HG03520 (cell line): ENCODE measurements at regions not wholly inside any gene's neighbourhood (a gene's known extent, or its start where the extent isn't known, plus 50 kb on each side); places are given as distances from the start of the nearest gene placed in this dataset.

Source experiments
- ATAC-seq: cut with Tn5 transposase; IDR thresholded peaks from one replicate; pipeline ENCODE4 v1.9.1; 2021; ENCODE audit warnings: mild to moderate bottlenecking, moderate library complexity; ENCODE audit not compliant: unreplicated experiment

DNA sequence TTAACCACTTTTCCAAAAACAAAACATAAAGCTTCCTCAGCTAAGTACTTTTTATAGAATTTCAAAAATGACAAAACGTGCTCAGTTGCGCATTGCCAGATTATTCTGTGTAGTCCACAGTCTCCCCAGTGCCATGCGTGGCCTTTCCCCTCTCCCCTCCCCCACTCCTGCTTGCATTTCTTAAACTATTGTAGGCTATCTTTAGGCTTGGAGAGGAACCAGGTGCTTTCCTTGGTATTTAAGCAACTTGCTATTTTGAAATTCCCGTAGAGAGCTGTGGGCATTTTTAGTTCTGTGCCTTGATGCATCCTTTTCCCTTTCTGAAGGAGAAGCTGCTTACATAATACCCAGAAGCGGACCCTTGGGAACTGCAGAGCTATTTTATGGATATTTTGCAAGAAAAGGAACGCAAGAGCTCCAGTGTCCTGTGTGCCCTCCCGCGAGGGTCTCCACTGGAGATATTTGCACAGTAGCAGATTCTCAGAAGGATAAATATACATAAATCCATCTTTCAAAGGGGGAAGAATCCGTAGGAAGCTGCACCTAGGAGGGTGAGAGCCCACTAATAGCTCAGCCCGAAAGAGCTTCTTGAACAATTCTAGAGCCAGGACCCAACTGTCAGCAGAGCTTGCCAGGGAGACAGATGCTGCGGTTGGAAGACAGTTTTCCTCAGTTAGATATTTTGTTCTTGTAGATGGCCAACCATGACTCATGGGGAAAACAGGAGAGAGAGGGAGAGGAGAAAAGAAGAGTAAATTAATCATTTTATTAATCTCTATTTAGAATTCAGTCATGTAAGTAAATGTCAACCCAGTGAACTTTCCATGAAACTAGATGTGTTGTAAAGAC lies 1298.3 kb upstream of the WWC1 start:
- no peak for ATAC-seq

DNA sequence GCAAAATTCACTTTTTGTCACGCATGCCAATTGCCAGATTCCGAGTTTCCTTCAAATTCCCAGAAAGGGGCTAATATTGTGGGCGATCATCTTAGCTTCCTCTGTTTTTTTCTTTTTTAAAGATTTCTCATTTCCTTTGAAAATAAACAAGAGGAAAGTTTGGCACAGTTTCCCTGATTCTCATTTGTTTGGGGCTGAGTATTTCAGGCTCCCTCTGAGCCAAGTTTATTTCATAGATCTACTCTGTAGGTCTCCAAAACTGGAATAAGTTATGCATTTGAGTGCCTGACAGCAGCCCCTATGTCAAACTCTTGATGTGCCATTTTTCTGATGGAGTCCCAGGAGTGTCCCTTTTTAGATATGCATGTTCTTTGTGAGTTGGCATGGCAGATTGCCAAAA lies 1297.2 kb upstream of the WWC1 start:
- ATAC-seq: no peak

DNA sequence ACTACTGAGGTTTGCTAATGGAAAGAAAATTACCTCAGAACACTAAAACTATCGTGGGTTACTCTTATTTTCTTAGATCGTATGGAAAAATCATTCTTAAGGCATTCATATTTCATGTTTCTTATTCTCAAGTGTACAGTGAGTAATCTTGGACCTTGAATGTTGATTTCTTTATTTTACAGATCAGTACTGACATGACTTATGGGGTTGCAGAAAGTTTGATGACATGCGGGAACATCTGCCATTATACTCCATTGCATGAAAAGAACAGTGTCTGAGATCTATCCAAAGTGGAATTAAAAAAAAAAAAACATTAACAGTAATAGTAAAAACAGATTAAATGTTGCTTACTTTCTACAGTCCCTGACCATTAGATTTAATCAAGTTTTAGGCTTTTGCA lies 1290.2 kb upstream of the WWC1 start:
- no peak for ATAC-seq

DNA sequence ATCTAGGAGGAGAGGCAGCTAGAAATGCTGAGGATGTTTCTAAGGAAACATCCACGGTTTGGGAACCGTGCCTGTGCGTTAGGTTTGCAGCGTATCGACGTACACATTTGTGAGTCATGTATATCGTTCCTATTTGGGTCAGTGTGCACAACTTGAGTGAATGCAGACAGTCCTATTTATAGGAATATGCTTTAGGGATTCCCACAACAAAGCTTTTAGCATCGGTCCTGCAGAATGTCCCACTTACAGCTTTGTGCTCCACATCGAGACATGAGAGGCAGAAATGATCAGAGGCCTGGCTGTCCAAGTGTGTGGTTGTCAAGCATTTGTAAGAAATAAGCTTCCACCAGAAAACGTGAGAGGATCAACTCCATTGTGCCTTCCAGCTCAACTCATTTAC lies 1282.7 kb upstream of the WWC1 start:
- ATAC-seq: no peak

DNA sequence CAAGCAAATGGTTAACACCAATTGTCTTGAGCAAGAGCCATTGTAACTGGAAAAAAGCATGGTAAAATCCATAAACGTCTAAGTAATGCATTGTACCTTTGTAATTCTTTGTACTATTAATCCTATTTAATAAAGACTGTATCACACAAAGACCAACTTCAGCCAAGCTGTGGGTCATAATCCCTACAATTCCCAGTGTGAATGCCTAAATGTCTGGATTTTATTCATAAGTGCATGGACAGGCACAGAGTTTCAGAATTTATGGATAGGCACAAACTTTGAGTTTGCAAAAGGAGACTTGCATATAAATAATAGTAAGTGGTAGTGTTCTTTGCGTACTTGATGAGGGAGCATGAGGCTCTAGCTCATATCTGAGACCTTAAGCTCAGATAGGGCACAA lies 1280.2 kb upstream of the WWC1 start:
- no peak for ATAC-seq

DNA sequence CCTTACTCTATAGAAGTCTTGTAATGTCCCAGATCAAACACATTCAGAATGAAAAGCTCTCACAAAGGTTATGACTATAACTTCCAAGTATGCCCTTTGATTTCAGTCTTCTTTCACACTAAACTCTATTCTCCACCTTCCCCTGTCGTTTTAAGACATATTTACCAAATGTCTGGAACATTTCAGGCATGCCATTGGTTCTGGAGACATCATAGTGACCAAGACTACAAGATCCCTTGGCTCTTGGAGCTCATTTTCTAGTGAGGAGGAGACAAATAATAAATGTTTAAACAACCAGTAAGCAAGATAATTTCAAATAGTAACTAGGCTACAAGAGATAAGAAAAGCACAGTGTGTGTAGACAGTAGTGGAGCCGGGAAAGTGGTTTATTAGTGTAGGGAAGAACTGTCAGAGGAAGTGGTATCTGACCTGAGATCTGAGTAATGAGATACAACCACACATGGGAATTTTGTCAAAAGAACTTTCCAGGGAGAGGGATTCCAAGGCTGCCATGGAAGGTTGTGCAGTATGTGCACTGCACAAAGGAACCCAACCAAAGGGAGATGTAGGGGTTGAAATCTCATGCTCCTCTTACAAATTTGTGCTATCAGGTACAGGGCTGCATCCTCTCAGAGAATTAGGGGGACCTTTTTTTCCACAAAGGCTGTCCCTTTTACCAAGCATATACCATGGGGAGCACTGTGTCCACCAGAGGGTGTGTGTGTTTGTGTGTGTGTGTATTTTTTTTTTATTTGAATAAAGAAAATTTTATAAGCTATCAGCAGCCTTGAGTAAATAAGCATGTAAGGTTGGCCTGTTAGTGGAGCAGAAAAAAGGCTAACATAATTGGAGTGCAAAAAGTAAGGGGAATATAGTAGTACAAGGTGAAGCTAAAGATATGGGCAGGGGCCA lies 1279.1 kb upstream of the WWC1 start:
- no peak for ATAC-seq

DNA sequence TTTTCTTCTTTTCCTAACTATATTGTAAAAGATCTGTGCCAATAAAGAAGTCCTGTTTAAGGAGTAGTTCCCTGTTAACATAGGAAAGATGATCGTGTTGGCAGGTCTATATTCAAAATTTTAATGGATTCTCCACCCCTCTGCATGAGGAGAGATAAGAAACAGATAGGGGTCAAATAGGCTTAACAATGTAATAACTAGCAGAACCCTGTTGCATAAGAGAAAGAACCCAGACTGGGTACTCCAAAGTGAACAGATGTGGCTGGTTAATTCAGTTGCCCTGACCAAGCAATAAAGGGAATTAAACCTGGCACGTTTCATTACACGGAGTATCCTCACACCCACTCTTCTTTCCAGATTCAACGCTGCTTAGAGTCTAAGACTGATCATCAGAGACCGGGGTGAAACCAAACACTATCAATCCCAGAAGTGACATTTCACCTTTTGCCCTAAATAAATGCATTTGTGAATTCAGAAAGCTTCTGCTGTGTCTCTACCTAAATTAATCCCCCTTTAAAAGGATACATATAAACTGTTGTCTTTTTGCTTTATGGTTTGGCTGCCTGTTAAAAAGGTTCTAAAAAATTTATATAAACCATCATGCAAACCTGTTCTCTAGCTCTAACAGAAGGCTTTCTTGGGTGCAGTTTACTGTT lies 1276.9 kb upstream of the WWC1 start:
- no peak for ATAC-seq

DNA sequence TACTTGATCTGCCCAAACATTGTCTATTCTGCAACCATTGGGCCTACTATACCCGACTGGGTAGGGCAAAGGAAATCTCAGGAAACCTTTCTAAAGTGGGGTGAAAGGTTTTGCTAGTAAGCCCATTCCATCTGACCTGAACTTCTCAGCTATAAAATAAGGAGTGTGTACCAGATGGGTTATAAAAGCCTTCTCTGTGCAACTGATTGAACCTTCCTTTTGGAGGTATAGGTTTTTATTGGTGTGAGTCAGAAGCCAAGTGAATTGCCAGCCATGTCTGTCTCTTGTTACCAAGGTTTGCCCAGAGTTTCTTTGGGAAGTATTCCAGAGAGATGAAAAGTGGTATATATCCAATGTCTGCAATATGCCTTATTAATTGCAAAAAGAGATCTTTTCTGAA lies 1271.0 kb upstream of the WWC1 start:
- ATAC-seq: no peak

DNA sequence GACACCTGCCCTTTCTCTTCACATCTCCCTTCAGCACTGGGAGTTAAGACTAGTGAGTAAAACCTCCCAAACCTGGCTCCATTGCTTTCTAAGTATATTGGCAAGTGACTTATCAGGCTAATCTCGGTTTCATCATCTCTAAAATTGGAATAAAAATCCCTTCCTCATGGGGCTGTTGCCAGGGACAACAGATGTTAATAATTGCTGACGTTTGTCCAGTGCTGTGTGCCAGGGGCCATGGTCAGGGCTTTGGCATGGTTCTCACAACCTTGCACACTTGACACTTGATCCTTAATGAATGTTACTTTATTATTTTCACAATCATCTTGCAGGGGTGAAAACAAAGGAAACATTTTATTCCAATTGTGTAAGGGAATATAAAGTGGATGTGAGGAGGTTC lies 1262.0 kb upstream of the WWC1 start:
- ATAC-seq: no peak

DNA sequence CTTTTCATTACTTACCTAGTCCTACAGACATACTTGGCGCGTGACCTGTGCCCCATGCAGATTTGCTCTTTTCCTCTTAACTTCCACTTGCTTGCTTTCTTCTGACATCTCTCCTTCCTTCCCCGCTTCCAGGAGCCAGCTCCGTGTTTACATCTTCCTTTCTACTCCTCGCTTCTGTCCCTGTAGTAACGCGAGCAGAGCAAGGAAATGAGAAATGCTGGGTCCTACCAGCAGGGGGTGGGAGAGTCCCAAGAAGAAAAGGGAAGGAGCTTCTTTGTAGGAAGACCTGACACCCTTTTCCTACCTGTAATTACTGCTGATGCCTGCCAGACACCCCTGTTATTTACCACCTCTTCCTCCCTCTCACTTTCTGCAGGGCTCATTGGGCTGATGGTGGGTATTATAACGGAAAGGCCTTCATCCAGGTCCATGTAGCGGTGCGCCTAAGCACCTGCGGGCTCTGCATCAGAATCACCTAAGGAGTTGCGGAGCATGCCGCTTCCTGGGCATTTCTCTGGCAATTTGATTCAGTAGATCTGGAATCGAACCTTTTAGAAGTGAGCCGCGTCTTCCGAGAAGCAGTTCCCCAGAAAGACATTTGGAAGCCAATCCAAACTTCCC lies 1260.8 kb upstream of the WWC1 start:
- ATAC-seq: no peak

DNA sequence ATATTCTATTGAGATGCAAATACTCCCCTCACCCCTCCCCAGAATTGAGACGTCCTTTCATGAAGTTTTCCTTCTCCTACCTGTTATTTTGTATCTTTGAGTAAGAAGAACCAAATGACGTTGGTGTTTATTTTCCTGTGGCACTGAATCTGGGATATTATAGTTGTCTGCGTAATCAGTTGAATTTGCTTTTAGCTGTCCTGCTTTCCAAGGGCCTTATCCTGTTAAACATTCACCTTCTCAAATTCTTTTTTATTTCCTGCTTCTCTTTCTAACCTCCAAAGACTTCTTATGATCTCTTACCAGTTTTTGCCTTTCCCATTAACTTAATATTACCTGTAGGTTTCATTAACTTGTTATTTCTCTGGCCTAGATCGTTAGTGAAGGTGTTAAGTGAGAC lies 1254.9 kb upstream of the WWC1 start:
- ATAC-seq: no peak

DNA sequence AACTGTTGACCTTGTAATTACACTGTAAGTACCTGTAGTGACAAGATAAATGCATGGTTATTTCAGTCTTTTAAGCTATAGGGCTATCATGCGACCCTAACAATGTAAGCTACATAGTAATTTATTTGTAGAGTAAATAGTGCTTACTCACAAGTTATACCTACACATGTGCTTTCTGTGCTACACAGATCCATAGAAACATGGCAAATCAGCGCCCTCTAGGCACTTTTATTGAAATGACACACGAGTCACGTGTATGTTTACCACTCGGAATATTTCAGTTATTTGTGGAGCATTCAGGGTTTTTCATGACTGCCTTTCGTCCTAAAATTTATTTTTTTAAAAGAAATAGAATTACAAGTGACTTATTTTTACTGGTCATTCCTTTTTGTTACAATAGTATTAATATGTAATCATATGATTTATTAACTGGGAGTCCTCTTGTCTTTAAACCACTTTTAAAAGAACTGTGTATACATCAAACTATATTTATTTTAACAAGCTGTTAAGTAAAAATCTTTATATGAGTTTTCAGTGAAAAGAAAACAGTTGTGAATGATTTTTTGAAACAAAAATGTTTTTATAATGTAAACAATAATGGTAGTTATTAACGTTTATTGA lies 1242.3 kb upstream of the WWC1 start:
- no peak for ATAC-seq

DNA sequence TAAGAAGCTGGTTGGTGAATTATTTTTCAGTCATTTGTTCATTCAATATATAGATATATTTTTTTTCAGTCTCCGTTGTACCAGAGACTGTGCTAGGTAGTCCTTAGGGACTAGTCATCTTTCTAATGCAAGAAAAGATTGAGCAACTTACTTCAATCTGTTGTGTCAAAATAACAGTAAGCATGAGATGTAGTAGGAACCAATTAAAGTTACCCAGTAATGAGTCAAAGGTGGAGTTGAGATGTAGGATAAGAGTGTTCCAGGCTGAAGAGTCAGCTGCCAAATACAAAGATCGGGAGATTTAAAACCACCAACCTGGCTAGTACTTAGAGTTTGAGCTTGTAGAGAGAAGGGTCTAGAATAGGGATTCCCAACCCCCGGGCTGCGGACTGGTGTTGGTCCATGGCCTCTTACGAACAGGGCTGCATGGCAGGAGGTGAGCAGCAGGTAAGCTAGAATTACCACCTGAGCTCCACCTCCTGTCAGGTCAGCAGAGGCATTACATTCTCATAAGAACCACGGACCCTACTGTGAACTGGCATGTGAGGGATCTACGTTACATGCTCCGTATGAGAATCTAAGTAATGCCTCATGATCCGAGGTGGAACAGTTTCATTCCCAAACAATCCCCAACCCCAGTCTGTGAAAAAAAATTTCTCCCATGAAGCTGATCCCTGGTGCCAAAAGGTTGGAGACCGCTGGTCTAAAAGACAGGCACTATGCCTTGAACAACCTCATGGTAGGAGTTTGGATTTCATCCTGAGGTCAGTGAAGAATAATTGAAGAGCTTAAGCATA lies 1241.5 kb upstream of the WWC1 start:
- no peak for ATAC-seq

DNA sequence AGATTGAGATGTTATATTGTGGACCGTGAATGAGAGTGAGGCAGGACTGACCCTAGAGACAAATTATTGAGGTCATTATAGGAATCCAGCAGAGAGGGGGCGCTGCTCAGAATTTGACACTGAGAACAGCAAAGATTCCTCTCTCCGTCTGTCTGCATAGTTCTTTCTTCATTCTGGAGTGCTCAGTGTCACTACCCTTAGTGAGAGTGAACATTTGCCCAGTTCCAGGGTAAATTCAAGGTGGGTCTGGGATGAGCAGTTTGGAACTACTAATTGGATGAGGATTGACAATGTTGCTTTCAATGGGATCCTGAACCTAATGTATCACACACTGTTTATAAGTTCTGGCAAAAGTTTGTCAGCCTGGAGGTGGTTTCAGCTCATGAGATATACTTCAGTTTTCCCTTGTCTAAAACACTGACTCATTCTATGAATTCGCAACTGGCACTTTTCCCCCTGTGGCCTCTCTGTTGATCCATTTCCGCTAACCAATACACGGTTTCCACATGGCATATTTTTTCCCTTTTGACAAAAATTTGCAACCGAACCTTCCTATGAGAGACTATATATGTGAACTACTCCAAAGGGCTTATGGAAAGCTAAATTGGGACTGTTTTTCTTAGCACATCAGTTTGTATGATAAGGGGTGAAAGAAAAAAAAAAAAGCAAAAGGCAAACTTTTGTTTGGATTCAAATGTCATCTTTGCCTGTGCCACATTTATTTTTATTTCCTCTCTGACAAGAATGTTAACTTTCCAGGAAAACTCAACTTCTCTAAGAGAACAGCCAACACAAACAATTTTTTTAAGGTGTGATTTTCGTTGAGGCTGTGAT lies 1240.7 kb upstream of the WWC1 start:
- ATAC-seq: no peak

DNA sequence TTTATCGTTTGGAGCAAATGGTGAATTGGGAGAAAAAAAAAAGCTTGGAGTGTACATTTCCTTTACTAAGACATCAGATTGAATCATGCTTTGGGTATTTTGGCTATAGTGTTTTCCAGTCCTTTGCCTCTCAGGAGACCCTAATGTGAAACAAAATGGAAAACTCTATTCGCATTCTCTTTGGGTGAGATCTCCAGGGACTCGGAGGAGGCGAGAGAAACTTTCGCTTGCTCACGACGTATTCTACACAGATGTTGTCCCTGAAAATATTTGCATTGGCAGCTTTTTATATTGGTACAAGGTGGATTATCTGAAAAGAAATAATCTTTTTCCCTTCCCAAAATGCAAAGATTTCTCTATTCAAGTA lies 1240.1 kb upstream of the WWC1 start:
- no peak for ATAC-seq

DNA sequence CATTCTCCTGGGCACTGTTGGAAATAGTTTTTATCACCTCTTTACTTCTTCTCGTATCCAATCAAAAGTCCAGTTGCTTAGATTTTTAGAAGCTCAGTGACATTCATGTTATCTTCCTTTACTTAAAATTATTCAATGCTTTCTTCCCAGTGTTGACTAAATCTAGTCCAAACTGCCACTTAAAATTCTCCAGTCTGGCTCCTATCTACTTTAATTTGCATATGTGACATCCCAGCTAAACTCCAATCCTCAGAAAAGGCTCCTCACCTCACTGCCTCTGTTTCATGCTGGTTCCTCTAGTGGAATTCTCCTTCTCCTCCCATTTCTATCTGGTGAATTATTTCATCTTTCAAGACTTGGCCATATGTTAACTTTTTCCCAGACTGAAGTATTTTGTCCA lies 1238.7 kb upstream of the WWC1 start:
- no peak for ATAC-seq

DNA sequence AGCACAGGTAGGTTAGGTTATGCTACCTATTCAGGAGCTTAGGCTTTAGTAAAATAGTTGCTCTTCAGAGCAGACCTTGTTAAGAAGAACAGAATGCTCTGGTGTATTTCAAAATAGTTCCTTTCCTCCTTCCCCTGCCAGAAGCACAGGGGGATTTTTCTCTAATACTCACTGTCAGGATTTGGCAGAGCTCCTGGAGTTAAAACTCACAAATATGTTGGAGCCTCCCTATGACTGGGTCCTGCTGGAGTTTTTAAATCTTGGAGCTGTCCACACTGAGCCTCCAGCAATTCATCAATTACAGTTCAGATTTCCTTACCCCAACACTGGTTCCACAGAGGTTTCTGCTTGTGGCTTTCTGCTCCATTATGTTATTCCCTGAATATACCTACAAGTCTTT lies 1233.8 kb upstream of the WWC1 start:
- ATAC-seq: no peak

DNA sequence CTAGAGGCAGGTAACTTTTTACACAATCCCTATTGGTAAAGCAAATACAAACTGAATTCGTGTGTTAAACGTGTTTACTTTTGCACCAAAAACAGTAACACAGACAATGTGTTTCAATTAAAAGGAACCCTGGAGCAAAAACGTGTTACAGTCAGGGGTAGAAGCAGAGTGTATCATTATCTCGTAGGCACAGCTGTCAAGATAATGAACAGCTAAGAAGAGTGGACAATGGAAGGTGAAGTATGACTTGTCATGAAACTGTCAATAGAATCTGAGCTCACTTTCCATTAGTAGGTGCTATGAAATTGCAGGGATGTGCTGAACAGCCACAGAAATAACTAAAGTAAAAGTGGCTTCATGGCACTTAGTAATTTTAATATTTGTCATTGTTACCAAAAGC lies 1229.8 kb upstream of the WWC1 start:
- no peak for ATAC-seq

DNA sequence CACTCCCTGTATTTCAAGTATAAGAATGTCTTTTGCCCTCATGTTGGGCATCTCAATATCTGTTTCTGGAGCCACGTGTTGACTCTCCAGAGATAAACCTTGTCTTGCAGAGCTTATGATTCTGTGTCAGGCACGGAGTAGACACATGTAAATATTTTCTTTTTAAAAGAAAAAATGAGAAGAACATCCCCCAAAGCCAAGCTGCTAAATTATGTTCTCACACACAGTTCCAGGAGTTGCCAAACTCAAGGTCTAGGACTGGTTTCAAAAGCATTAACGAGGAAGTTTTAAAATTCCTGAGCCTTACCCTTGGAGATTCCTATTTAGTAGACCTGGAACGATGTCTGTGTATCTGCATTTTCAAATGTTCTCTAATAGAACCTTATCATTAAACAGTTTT lies 1228.3 kb upstream of the WWC1 start:
- ATAC-seq: no peak
